Left hindlimb (tissue), 1 donor: ENCODE measurements at regions not wholly inside any gene's neighbourhood (a gene's known extent, or its start where the extent isn't known, plus 50 kb on each side); places are given as distances from the start of the nearest gene placed in this dataset.
"Not testable (repeated sequence)": the region's sequence is repeated elsewhere in the genome, so short reads cannot be mapped to it uniquely, and the experiment has no call there.

Experiments
- DNase-seq: peaks from one replicate; pipeline ENCODE4 v3.0.0-alpha.2; 2018

GRCh38 chr12:28693565-28694219 is 455.4 kb upstream of the FAR2 start:
- no peak for DNase-seq

- DNase-seq = no peak
Measured at GRCh38 chr12:28698553-28698952, 450.5 kb upstream of the FAR2 start.

- no peak for DNase-seq
Measured at GRCh38 chr12:28699029-28699428, 450.0 kb upstream of the FAR2 start.

GRCh38 chr12:28700161-28700560 is 448.9 kb upstream of the FAR2 start:
- no peak for DNase-seq

- DNase-seq = no peak
Measured at GRCh38 chr12:28704477-28705169, 444.5 kb upstream of the FAR2 start.

- no peak for DNase-seq
Measured at GRCh38 chr12:28708918-28709371, 440.1 kb upstream of the FAR2 start.

- DNase-seq = no peak
Measured at GRCh38 chr12:28709986-28710685, 438.9 kb upstream of the FAR2 start.

GRCh38 chr12:28710882-28711281 is 438.2 kb upstream of the FAR2 start:
- no peak for DNase-seq

GRCh38 chr12:28711421-28711820 is 437.7 kb upstream of the FAR2 start:
- no peak for DNase-seq

GRCh38 chr12:28742791-28743190 is 406.3 kb upstream of the FAR2 start:
- no peak for DNase-seq

GRCh38 chr12:28746734-28747325 is 402.2 kb upstream of the FAR2 start:
- no peak for DNase-seq

- no peak for DNase-seq
Measured at GRCh38 chr12:28750946-28751685, 398.0 kb upstream of the FAR2 start.

GRCh38 chr12:28755027-28755426 is 394.1 kb upstream of the FAR2 start:
- no peak for DNase-seq

GRCh38 chr12:28759333-28759732 is 389.7 kb upstream of the FAR2 start:
- DNase-seq = no peak

GRCh38 chr12:28760040-28760903 is 388.8 kb upstream of the FAR2 start:
- not testable (repeated sequence) for DNase-seq

GRCh38 chr12:28761897-28762296 is 387.2 kb upstream of the FAR2 start:
- not testable (repeated sequence) for DNase-seq

- DNase-seq = no peak
Measured at GRCh38 chr12:28766398-28766797, 382.7 kb upstream of the FAR2 start.

- DNase-seq = no peak
Measured at GRCh38 chr12:28767836-28768348, 381.2 kb upstream of the FAR2 start.

- DNase-seq = no peak
Measured at GRCh38 chr12:28770322-28770721, 378.8 kb upstream of the FAR2 start.

- DNase-seq = no peak
Measured at GRCh38 chr12:28771968-28772367, 377.1 kb upstream of the FAR2 start.

GRCh38 chr12:28775556-28775955 is 373.5 kb upstream of the FAR2 start:
- no peak for DNase-seq

GRCh38 chr12:28776220-28776619 is 372.9 kb upstream of the FAR2 start:
- no peak for DNase-seq
